ENCODE measurements at regions not wholly inside any gene's neighbourhood (a gene's known extent, or its start where the extent isn't known, plus 50 kb on each side); places are given as distances from the start of the nearest gene placed in this dataset.

DNA sequence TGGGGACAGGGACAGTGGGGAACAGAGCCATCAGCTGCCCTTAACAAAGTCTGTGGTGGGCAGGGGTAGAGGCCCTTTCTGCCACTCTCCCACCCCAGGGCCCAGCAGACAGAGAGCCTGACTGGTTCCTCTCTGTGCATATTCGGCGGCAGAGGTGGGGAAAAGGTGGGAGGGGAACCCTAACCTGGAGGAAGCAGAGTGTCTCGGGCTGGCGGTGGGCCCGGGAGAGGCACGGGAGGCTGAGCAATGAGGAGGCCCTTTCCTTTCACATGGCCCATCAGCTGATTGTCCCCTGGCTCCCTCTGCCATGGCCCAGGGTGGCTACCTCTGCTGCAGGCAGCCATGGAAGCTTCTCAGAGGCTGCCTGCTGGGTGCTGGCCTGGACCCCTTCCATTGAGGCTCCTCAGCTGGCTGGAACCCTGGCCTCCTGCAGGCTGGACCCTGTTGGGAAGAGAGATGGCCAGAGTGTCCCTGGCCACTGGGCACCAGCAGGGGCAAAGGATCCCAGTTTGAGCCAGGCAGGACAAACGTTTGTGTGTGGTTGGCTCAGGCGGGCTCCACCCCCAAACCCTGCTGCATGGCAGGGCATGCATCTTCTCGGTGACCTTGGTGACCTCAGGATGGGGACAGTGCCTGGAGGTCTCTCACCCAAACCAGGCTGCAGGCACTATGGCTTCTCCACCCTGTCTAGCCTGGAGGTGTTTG lies 202.8 kb upstream of the ZNF536 start:
- Mint-ChIP-seq H3K27me3 (ENCODE audit: low read depth) (no peaks in the 10 kb centered on the region), H3K4me1 (ENCODE audit: low read depth) (no peaks in the 10 kb centered on the region)

GRCh38 chr19:30170081-30170480 lies 202.1 kb upstream of the ZNF536 start:
- intact Hi-C loops (cut with micrococcal nuclease), result no loop called here
- Mint-ChIP-seq H3K36me3 (ENCODE audit: low read depth) (no peaks in the 10 kb centered on the region), H3K9me3 (no peaks in the 10 kb centered on the region), H3K4me3 (ENCODE audit: low read depth) (no peak overlapping the region), H3K27ac (no peak overlapping the region), H3K4me1 (ENCODE audit: low read depth) (no peaks in the 10 kb centered on the region), H3K27me3 (ENCODE audit: low read depth) (no peaks in the 10 kb centered on the region)
- DNase-seq (ENCODE audit: low spot score), result no peak

More for the DNA sequence above, 202.8 kb upstream of the ZNF536 start:
- Mint-ChIP-seq H3K27ac (no peak overlapping the region), H3K4me3 (ENCODE audit: low read depth) (no peak overlapping the region), H3K36me3 (ENCODE audit: low read depth) (no peaks in the 10 kb centered on the region), H3K9me3 (no peaks in the 10 kb centered on the region)
- DNase-seq (ENCODE audit: low spot score), result no peak
- intact Hi-C loops (cut with micrococcal nuclease), result no loop called here

DNA sequence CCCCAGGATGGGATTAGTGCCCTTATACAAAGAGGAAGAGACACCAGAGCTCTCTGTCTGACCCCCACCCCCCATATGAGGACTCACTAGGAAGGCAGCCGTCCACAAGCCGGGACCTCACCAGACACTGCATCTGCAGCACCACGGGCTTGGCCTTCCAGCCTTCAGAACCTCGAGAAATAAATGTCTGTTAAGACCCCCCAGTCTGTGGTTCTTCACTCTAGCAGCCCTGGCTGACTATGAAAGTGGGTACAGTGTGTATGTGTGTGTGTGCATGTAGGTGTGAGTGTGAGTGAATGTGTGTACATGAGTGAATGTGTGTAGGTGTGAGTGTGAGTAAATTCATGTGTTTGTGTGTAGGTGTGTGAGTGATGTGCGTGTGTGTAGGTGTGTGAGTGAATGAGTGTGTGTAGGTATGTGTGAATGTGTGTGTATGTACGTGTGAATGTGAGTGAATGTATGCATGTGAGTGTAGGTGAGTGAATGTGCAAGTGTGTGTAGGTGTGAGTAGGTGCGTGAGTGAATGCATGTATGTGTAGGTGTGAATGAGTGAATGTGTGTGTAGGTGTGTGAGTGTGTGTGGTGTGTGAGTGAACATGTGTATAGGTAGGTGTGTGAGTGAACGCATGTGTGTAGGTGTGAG lies 201.6 kb upstream of the ZNF536 start:
- no peaks in the 10 kb centered on the region for H3K36me3 Mint-ChIP-seq (ENCODE audit: low read depth)
- intact Hi-C loops (cut with micrococcal nuclease), result no loop called here
- H3K9me3 Mint-ChIP-seq, result no peaks in the 10 kb centered on the region
- H3K4me1 Mint-ChIP-seq (ENCODE audit: low read depth), result no peaks in the 10 kb centered on the region
- DNase-seq (ENCODE audit: low spot score), result no peak
- H3K27ac Mint-ChIP-seq, result no peak overlapping the region
- no peak overlapping the region for H3K4me3 Mint-ChIP-seq (ENCODE audit: low read depth)
- no peaks in the 10 kb centered on the region for H3K27me3 Mint-ChIP-seq (ENCODE audit: low read depth)

GRCh38 chr19:30171138-30171635 lies 201.0 kb upstream of the ZNF536 start:
- intact Hi-C loops (cut with micrococcal nuclease), result no loop called here
- Mint-ChIP-seq H3K4me3 (ENCODE audit: low read depth) (no peak overlapping the region), H3K36me3 (ENCODE audit: low read depth) (no peaks in the 10 kb centered on the region), H3K9me3 (no peaks in the 10 kb centered on the region), H3K4me1 (ENCODE audit: low read depth) (no peaks in the 10 kb centered on the region), H3K27me3 (ENCODE audit: low read depth) (no peaks in the 10 kb centered on the region), H3K27ac (no peak overlapping the region)
- DNase-seq (ENCODE audit: low spot score), result no peak

DNA sequence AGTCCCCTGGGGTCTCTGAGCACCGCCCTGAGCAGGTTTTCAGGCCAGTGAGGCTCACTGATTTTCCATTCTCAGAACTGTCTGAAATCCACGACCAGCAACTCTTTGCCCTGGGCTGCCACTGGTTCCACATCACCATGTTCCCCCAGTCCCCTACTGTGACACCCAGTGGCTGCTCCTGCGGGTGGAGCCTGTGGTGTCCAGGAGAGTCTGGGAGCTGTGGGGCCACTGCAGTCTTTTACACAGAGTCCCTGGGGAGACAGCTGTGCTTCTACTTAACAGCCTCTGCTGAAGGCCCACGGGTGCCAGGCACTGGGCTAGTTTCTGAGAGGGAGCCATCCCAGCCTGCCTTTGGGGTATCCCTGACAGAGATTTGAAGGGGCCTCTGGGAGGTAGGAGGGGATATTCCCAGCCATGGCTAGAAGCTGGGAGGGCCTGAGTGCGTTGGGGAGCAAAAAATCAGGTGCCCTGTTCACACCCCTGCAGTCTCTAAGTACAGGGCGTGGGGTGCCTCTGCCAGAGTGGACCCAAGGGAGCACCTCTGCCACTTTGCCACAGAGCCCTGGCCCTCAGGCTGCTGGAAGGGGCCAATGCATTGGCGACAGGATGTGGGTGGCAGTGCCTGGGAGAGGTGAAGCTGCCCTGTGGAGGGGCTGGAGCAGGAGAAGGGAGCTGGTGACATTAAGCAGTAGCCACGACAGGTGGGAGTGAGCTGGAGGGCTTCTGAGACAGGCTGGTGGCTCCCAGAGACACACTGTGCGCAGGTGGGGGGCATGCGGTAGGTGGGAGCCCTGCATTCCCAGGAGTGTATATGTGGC lies 200.2 kb upstream of the ZNF536 start:
- Mint-ChIP-seq H3K36me3 (ENCODE audit: low read depth) (no peaks in the 10 kb centered on the region), H3K9me3 (no peaks in the 10 kb centered on the region), H3K4me3 (ENCODE audit: low read depth) (no peak overlapping the region), H3K4me1 (ENCODE audit: low read depth) (no peaks in the 10 kb centered on the region), H3K27ac (no peak overlapping the region), H3K27me3 (ENCODE audit: low read depth) (no peaks in the 10 kb centered on the region)
- DNase-seq (ENCODE audit: low spot score), result no peak
- intact Hi-C loops (cut with micrococcal nuclease), result no loop called here

DNA sequence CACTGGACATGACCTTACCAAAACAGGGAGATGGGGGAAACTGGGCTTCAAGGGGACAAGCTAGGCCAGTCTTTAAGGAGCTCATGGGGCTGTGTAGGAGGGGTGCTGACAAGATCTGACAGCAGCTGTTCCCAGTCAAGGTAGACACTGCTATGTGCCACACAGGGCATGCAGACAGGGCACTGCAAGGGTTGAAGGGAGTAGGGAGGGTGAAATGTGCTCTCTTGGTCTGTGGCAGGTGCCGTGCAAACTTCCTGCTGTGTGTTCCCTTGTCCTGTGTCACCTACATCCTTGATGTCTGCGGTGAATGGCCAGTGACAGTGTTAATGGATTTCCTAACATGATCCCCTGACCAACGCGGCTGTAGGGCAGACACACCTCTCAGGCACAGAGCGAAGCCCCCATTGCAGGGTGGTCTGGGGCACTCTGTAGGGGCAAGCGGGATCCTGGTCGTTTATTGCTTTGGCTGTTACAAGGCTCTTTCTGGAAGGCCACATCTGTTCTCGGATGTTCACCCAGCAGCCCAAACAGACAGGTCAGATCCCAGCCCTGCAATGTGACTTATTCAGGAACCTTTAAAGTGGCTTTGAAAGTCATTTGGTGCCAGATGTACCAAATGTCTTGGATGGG lies 199.5 kb upstream of the ZNF536 start:
- intact Hi-C loops (cut with micrococcal nuclease), result no loop called here
- DNase-seq (ENCODE audit: low spot score), result no peak

DNA sequence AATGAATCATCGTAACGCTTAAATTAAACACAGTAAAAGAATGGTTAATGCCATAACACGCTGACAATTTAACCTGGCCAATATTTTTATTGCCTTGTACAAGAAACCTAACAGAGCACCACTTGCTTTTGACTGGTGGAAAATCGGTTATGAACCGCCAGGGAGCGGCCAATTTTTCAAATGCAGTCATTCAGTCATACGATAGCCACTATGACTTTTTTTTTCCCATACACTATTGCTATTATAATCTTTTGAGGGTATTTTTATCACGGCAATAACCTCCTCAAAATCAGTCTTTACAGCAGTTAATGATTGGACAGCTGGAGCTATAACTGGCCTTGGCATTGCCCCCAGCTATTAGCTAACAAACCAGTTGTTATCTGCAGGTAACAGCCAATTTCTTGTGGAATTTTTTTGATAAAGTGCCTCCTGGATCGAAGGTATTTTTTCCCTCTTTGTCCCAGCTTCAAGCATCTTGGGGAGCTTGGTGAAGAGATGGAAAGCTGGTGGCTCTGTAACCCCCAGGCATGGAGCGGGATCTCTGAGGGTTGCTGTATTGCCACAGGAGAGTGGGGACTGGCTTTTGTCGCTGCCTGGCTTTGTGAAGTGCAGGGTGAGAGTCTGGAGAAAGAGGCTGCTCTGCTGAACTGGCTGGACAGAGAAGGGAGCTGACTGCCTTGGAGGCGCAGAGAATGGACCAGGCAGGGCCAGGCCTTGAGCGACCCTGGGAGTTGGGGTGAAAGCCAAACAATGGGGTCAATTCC lies 198.4 kb upstream of the ZNF536 start:
- Mint-ChIP-seq H3K9me3 (no peaks in the 10 kb centered on the region), H3K4me3 (ENCODE audit: low read depth) (no peak overlapping the region), H3K36me3 (ENCODE audit: low read depth) (no peaks in the 10 kb centered on the region), H3K4me1 (ENCODE audit: low read depth) (no peaks in the 10 kb centered on the region), H3K27ac (no peak overlapping the region), H3K27me3 (ENCODE audit: low read depth) (no peaks in the 10 kb centered on the region)
- intact Hi-C loops (cut with micrococcal nuclease), result no loop called here
- DNase-seq (ENCODE audit: low spot score), result no peak

More for the DNA sequence above, 199.5 kb upstream of the ZNF536 start:
- no peaks in the 10 kb centered on the region for H3K36me3 Mint-ChIP-seq (ENCODE audit: low read depth)
- H3K27me3 Mint-ChIP-seq (ENCODE audit: low read depth), result no peaks in the 10 kb centered on the region
- no peak overlapping the region for H3K4me3 Mint-ChIP-seq (ENCODE audit: low read depth)
- no peaks in the 10 kb centered on the region for H3K4me1 Mint-ChIP-seq (ENCODE audit: low read depth)
- no peak overlapping the region for H3K27ac Mint-ChIP-seq
- H3K9me3 Mint-ChIP-seq, result no peaks in the 10 kb centered on the region

DNA sequence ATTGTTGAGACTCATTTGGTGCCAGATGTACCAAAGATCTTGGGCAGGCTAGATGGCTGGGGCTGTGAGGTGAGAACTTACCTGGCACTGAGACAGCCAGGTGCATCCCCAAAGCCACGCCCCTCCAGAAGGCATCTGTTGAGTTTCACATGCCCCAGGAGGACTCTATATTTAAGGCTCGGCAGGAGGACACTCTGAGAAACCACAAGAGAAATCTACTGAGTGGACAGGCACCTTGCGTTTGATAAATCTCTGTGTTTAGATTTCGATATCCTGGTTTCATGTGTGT lies 197.9 kb upstream of the ZNF536 start:
- Mint-ChIP-seq H3K27ac (no peak overlapping the region), H3K36me3 (ENCODE audit: low read depth) (no peaks in the 10 kb centered on the region), H3K4me1 (ENCODE audit: low read depth) (no peaks in the 10 kb centered on the region)

GRCh38 chr19:30174791-30175190 lies 197.4 kb upstream of the ZNF536 start:
- intact Hi-C loops (cut with micrococcal nuclease), result no loop called here
- H3K36me3 Mint-ChIP-seq (ENCODE audit: low read depth), result no peaks in the 10 kb centered on the region
- no peak overlapping the region for H3K27ac Mint-ChIP-seq
- no peaks in the 10 kb centered on the region for H3K9me3 Mint-ChIP-seq
- H3K4me3 Mint-ChIP-seq (ENCODE audit: low read depth), result no peak overlapping the region
- DNase-seq (ENCODE audit: low spot score), result no peak
- no peaks in the 10 kb centered on the region for H3K4me1 Mint-ChIP-seq (ENCODE audit: low read depth)
- no peaks in the 10 kb centered on the region for H3K27me3 Mint-ChIP-seq (ENCODE audit: low read depth)

More for the DNA sequence above, 197.9 kb upstream of the ZNF536 start:
- H3K9me3 Mint-ChIP-seq, result no peaks in the 10 kb centered on the region
- H3K27me3 Mint-ChIP-seq (ENCODE audit: low read depth), result no peaks in the 10 kb centered on the region
- no peak for DNase-seq (ENCODE audit: low spot score)
- intact Hi-C loops (cut with micrococcal nuclease), result no loop called here
- no peak overlapping the region for H3K4me3 Mint-ChIP-seq (ENCODE audit: low read depth)

- no peaks in the 10 kb centered on the region for H3K36me3 Mint-ChIP-seq (ENCODE audit: low read depth)
- H3K4me3 Mint-ChIP-seq (ENCODE audit: low read depth), result no peak overlapping the region
- H3K27me3 Mint-ChIP-seq (ENCODE audit: low read depth), result no peaks in the 10 kb centered on the region
- no peaks in the 10 kb centered on the region for H3K4me1 Mint-ChIP-seq (ENCODE audit: low read depth)
- H3K27ac Mint-ChIP-seq, result no peak overlapping the region
- H3K9me3 Mint-ChIP-seq, result no peaks in the 10 kb centered on the region
- intact Hi-C loops (cut with micrococcal nuclease), result no loop called here
- no peak for DNase-seq (ENCODE audit: low spot score)
Observed at GRCh38 chr19:30175987-30176386, 196.2 kb upstream of the ZNF536 start.

- Mint-ChIP-seq H3K36me3 (ENCODE audit: low read depth) (no peaks in the 10 kb centered on the region), H3K4me1 (ENCODE audit: low read depth) (no peaks in the 10 kb centered on the region), H3K27me3 (ENCODE audit: low read depth) (no peaks in the 10 kb centered on the region), H3K27ac (no peak overlapping the region), H3K4me3 (ENCODE audit: low read depth) (no peak overlapping the region), H3K9me3 (peaks cover 14% of the 10 kb centered on the region)
- no peak for DNase-seq (ENCODE audit: low spot score)
- intact Hi-C loops (cut with micrococcal nuclease), result no loop called here
Observed at GRCh38 chr19:30178721-30179402, 193.3 kb upstream of the ZNF536 start.

DNA sequence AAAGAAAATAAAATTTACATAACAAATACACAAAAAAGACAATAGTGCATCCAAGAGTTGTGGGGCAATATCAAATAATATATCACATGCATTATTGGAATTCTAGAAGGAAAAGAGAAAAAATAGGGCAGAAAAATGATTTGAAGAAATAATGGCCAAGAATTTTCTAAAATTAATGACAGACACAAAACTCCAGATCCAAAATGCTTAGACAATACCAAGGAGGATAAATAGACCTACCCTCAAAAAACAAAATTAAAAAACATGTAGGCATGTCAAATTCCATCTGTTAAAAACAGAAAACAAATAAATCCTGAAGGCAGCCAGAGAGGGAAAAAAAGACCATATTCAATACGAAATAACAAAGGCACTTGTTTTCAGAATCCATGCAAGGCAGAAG lies 191.5 kb upstream of the ZNF536 start:
- Mint-ChIP-seq H3K4me1 (ENCODE audit: low read depth) (no peaks in the 10 kb centered on the region), H3K36me3 (ENCODE audit: low read depth) (no peaks in the 10 kb centered on the region), H3K27me3 (ENCODE audit: low read depth) (no peaks in the 10 kb centered on the region), H3K9me3 (peaks cover 20% of the 10 kb centered on the region), H3K27ac (no peak overlapping the region), H3K4me3 (ENCODE audit: low read depth) (no peak overlapping the region)
- no peak for DNase-seq (ENCODE audit: low spot score)
- intact Hi-C loops (cut with micrococcal nuclease), result no loop called here
